Spleen (tissue), 11 donors: ENCODE measurements at regions not wholly inside any gene's neighbourhood (a gene's known extent, or its start where the extent isn't known, plus 50 kb on each side); places are given as distances from the start of the nearest gene placed in this dataset.

Experiments
- DNase-seq: peaks from one replicate; pipeline ENCODE4 v3.0.0-alpha.2; 2020
- H3K27ac ChIP-seq, 8 donors: fragments of 200-600 bp; sonication (generic) in 7 of 8; 1 replicate in 4 of 8; 2 replicates in 4 of 8; pipeline versions ENCODE4 v1.5.0 to v1.8.0; 2016 to 2021; ENCODE audit warnings: inconsistent platforms in 4 of 8, mild to moderate bottlenecking in 4 of 8, moderate library complexity in 1 of 8
- H3K27me3 ChIP-seq, 7 donors: fragments of 200-600 bp; sonication (generic) in 6 of 7; replicated peaks in 1 of 7; 1 replicate in 4 of 7; 2 replicates in 3 of 7; pipeline versions ENCODE4 v1.5.0 to v1.8.0; 2016 to 2021; ENCODE audit warnings: inconsistent platforms in 3 of 7, mild to moderate bottlenecking in 1 of 7
- H3K36me3 ChIP-seq, 6 donors: fragments of 200-600 bp; sonication (generic) in 5 of 6; 1 replicate in 4 of 6; 2 replicates in 2 of 6; pipeline versions ENCODE4 v1.5.0 to v1.8.0; 2016 to 2021; ENCODE audit warnings: inconsistent platforms in 2 of 6
- H3K4me1 ChIP-seq, 6 donors: fragments of 200-600 bp; sonication (generic) in 5 of 6; 1 replicate in 3 of 6; 2 replicates in 3 of 6; pipeline versions ENCODE4 v1.5.0 to v1.8.0; 2016 to 2021; ENCODE audit warnings: inconsistent platforms in 3 of 6
- H3K4me3 ChIP-seq, 8 donors: fragments of 200-600 bp; sonication (generic) in 7 of 8; 1 replicate in 4 of 8; 2 replicates in 4 of 8; pipeline versions ENCODE4 v1.5.0 to v1.8.0; 2016 to 2021; ENCODE audit warnings: inconsistent platforms in 4 of 8, mild to moderate bottlenecking in 4 of 8, moderate library complexity in 2 of 8
- H3K9me3 ChIP-seq, 8 donors: fragments of 200-600 bp; sonication (generic) in 7 of 8; 1 replicate in 4 of 8; 2 replicates in 4 of 8; pipeline versions ENCODE4 v1.5.0 to v1.8.0; 2016 to 2021; ENCODE audit warnings: inconsistent platforms in 4 of 8
- CTCF ChIP-seq, 11 experiments: fragments of 200-600 bp in 7 of 11; fragments of 450-650 bp in 4 of 11; sonication (generic) in 4 of 11; IDR thresholded peaks in 8 of 11; conservative IDR thresholded peaks in 3 of 11; 1 replicate in 7 of 11; 2 replicates in 4 of 11; pipeline versions ENCODE4 v1.4.0 to v1.8.0; 2016 to 2021; ENCODE audit warnings: antibody characterized with exemption in 11 of 11, inconsistent platforms in 4 of 11, mild to moderate bottlenecking in 1 of 11
- POLR2A ChIP-seq, 3 donors: fragments of 450-650 bp; IDR thresholded peaks; one replicate each; pipeline ENCODE4 v1.5.1; 2017; ENCODE audit warnings: antibody characterized with exemption in 3 of 3, mild to moderate bottlenecking in 1 of 3
- POLR2AphosphoS5 ChIP-seq, 3 donors: sonication (generic); formaldehyde crosslinking; IDR thresholded peaks; one replicate each; pipeline ENCODE4 v1.5.1; 2017; ENCODE audit warnings: antibody characterized with exemption in 3 of 3
- WGBS, 5 donors: extraction: QIAGEN DNeasy Blood & Tissue Kit in 3 of 5; methylation state at CpG; one replicate each; pipeline versions ENCODE4 v1.1.5 to v1.1.7; 2013 to 2018; 5-methylcytosine and 5-hydroxymethylcytosine counted together
- intact Hi-C: fragments of 100-400 bp; cut with DNase I; formaldehyde crosslinking; loops from one replicate; pipeline ENCODE4 v1.15.0; 2023; ENCODE audit warnings: low total_unique reads
- donor health status: healthy with polysubstance abuse.
- donor health status: DM: no; HTN: no; CAD: no; lungs with moderate emphysema.
- donor health status: DM: no; HTN: no; CAD: no.
- donor health status: Bipolar disorder and iron deficiency.
- donor health status: healthy.
- donor health status: DM: no; HTN: no; CAD: no.
- donor health status: DM: yes; HTN: yes; CAD: no.

DNA sequence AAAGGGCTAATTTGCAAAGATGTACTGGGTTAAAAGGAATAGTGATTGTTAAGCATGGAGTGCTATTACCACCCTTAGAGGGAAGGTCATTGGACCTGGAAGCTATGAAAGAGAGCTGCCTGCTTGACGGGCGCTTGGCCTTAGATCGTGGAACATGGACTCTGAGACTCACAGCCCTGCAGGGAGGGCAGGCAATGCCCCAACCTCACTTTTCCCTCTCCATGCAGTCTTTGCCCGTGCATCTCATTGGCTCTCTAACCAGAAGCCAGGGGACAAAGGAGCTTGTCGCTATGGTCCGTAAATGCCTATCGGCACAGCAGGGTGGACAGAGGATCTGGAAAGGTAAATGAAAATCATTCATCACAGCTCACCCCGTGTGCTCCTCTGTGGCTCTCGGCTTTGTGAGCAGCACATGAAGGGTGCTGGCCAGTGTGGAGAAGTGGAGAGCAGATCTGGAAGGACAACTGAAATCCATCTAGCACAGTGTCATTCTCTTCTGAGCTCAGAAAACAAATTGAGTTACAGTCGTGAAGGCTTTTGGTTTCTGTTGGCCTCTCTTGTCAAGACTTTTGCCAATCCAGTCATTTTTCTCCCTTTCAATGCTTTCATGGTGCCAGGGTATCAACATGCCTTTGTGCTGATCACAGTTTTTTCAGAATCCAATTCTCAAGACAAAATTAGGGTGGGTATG, 186.2 kb downstream of the SNX18 start:
- Histone ChIP-seq H3K4me3 (no peak overlapping the region), H3K9me3 (no peaks in the 10 kb centered on the region), H3K36me3 (no peaks in the 10 kb centered on the region), H3K27me3 (peaks cover 0 to 27% (median 0%) of the 10 kb centered on the region in 7 donors), H3K4me1 (peaks cover 14 to 57% (median 26%) of the 10 kb centered on the region in 6 donors), H3K27ac (peak overlapping the region in 6 of 8 donors; percentile 0 to 71 (median 52))
- intact Hi-C loops: no loop called here
- 78 to 91% (median 83%) methylated on average over 10 of the region's 10 CpGs for WGBS, 5 donors
- DNase-seq: no peak
- TF ChIP-seq CTCF (IDR thresholded peaks at IDR 0.05 in 8 of 11, conservative IDR thresholded peaks at IDR 0.05 in 3 of 11) (no peak), POLR2AphosphoS5 (IDR thresholded peaks at IDR 0.05) (no peak), POLR2A (IDR thresholded peaks at IDR 0.05) (no peak)

DNA sequence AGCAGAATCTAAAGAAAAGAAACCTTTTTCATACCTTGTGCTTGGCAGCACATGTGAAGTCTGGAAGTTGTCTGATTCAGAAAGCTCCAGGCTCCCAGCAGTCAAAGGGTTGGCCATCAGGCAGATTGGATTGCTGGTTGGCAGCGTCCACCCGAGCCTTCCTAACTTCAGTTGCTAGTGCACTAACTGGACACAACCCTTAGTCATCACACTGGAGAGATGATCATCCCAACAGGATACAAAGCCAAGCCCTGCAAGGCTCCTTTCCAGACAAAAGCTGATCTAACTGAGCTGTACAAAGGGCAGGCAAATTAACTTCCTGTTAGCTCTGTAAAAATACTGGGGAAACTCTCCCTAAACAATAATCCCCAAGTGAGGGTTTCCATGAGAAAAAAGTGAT, 185.6 kb downstream of the SNX18 start:
- intact Hi-C loops: no loop called here
- no peak for DNase-seq
- TF ChIP-seq POLR2A (IDR thresholded peaks at IDR 0.05) (no peak), POLR2AphosphoS5 (IDR thresholded peaks at IDR 0.05) (no peak), CTCF (IDR thresholded peaks at IDR 0.05 in 8 of 11, conservative IDR thresholded peaks at IDR 0.05 in 3 of 11) (no peak)
- Histone ChIP-seq H3K4me3 (no peak overlapping the region), H3K36me3 (no peaks in the 10 kb centered on the region), H3K4me1 (peaks cover 14 to 57% (median 26%) of the 10 kb centered on the region in 6 donors), H3K27me3 (peaks cover 0 to 26% (median 0%) of the 10 kb centered on the region in 7 donors), H3K9me3 (no peaks in the 10 kb centered on the region), H3K27ac (peak overlapping the region in 5 of 8 donors; percentile 0 to 71 (median 58))
- 43 to 81% (median 59%) methylated on average over 2 of the region's 2 CpGs for WGBS, 5 donors

- peaks cover 14 to 58% (median 26%) of the 10 kb centered on the region in 6 donors for H3K4me1 ChIP-seq
- TF ChIP-seq CTCF (IDR thresholded peaks at IDR 0.05 in 8 of 11, conservative IDR thresholded peaks at IDR 0.05 in 3 of 11) (no peak), POLR2AphosphoS5 (IDR thresholded peaks at IDR 0.05) (peak in 1 of 3 donors; percentile 41), POLR2A (IDR thresholded peaks at IDR 0.05) (no peak)
- 23 to 43% (median 29%) methylated on average over 1 of the region's 1 CpG for WGBS, 5 donors
- H3K4me3 ChIP-seq: no peak overlapping the region
- intact Hi-C loops: no loop called here
- DNase-seq: no peak
- H3K36me3 ChIP-seq: no peaks in the 10 kb centered on the region
- peaks cover 0 to 20% (median 0%) of the 10 kb centered on the region in 7 donors for H3K27me3 ChIP-seq
- peak overlapping the region in 6 of 8 donors; percentile 2 to 65 (median 52) for H3K27ac ChIP-seq
- no peaks in the 10 kb centered on the region for H3K9me3 ChIP-seq
Measured at GRCh38 chr5:54702470-54702869, 184.9 kb downstream of the SNX18 start.

- no peaks in the 10 kb centered on the region for H3K9me3 ChIP-seq
- TF ChIP-seq CTCF (IDR thresholded peaks at IDR 0.05 in 8 of 11, conservative IDR thresholded peaks at IDR 0.05 in 3 of 11) (no peak), POLR2AphosphoS5 (IDR thresholded peaks at IDR 0.05) (peak in 1 of 3 donors; percentile 50), POLR2A (IDR thresholded peaks at IDR 0.05) (no peak)
- intact Hi-C loops: no loop called here
- H3K36me3 ChIP-seq: no peaks in the 10 kb centered on the region
- H3K4me1 ChIP-seq: peaks cover 10 to 56% (median 22%) of the 10 kb centered on the region in 6 donors
- WGBS, 5 donors: 77 to 91% (median 86%) methylated on average over 5 of the region's 5 CpGs
- peaks cover 0 to 11% (median 0%) of the 10 kb centered on the region in 7 donors for H3K27me3 ChIP-seq
- no peak for DNase-seq
- peak overlapping the region in 3 of 8 donors; percentile 45 to 60 (median 58) for H3K27ac ChIP-seq
- H3K4me3 ChIP-seq: no peak overlapping the region
Measured at GRCh38 chr5:54700986-54701578, 183.5 kb downstream of the SNX18 start.
